Cardiac fibroblast (primary cell): ENCODE measurements at regions not wholly inside any gene's neighbourhood (a gene's known extent, or its start where the extent isn't known, plus 50 kb on each side); places are given as distances from the start of the nearest gene placed in this dataset.

ENCODE experiments used
- DNase-seq, 2 donors: peaks; one replicate each; pipeline versions ENCODE4 v3.0.0 to v3.0.0-alpha.2; 2010; ENCODE audit warnings: low read depth in 2 of 2
- H3K4me3 ChIP-seq, 2 donors: replicated peaks in 1 of 2; 1 replicate in 1 of 2; 2 replicates in 1 of 2; pipeline ENCODE4 v1.5.1; 2011; ENCODE audit warnings: low read depth in 2 of 2, low read length in 2 of 2, mild to moderate bottlenecking in 2 of 2, moderate library complexity in 1 of 2
- TF ChIP-seq, protein P1 (sequence below): IDR thresholded peaks from one replicate; pipeline ENCODE4 v1.5.1; 2011; ENCODE audit warnings: low read depth, mild to moderate bottlenecking, low read length, inconsistent platforms

DNA sequence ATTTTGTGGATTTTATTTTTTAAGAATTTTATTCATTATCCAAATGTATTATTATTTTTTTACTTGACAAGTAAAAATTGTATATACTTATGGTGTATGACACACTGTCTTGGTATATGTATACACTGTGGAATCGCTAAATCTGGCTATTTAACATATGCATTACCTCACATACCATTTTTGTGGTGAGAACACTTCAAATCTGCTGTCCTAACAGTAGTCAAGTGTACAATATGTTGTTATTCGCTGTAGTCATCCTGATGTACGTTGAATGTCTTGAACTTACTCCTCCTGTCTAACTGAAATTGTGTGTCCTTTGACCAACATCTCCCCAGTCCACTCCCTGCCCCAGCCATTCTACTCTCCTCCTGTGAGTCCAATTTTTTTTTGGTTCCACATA lies 153.2 kb upstream of the PTPRM start:
- TF ChIP-seq, protein P1, sequence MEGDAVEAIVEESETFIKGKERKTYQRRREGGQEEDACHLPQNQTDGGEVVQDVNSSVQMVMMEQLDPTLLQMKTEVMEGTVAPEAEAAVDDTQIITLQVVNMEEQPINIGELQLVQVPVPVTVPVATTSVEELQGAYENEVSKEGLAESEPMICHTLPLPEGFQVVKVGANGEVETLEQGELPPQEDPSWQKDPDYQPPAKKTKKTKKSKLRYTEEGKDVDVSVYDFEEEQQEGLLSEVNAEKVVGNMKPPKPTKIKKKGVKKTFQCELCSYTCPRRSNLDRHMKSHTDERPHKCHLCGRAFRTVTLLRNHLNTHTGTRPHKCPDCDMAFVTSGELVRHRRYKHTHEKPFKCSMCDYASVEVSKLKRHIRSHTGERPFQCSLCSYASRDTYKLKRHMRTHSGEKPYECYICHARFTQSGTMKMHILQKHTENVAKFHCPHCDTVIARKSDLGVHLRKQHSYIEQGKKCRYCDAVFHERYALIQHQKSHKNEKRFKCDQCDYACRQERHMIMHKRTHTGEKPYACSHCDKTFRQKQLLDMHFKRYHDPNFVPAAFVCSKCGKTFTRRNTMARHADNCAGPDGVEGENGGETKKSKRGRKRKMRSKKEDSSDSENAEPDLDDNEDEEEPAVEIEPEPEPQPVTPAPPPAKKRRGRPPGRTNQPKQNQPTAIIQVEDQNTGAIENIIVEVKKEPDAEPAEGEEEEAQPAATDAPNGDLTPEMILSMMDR = no peak
- no peak overlapping the region for H3K4me3 ChIP-seq
- no peak for DNase-seq

DNA sequence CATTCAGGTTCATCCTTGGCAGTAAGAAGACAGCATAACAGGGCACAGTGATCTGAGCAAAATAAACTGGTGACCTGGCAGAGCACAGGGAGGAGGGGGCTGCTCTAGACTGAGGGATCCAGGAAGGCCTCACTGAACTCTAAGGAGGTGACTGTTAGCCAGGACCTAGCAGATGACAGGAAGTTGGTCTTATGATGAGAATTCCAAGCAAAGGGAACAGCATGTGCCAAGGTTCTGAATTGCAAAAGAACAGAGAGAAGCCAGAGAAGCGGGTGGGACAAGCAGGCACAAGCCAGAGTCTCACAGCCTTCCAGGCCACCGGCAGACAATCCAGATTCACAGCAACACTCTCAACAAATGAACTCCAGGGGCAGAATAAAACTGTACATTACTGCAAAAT lies 152.7 kb upstream of the PTPRM start:
- TF ChIP-seq, protein P1 = no peak
- H3K4me3 ChIP-seq = no peak overlapping the region

DNA sequence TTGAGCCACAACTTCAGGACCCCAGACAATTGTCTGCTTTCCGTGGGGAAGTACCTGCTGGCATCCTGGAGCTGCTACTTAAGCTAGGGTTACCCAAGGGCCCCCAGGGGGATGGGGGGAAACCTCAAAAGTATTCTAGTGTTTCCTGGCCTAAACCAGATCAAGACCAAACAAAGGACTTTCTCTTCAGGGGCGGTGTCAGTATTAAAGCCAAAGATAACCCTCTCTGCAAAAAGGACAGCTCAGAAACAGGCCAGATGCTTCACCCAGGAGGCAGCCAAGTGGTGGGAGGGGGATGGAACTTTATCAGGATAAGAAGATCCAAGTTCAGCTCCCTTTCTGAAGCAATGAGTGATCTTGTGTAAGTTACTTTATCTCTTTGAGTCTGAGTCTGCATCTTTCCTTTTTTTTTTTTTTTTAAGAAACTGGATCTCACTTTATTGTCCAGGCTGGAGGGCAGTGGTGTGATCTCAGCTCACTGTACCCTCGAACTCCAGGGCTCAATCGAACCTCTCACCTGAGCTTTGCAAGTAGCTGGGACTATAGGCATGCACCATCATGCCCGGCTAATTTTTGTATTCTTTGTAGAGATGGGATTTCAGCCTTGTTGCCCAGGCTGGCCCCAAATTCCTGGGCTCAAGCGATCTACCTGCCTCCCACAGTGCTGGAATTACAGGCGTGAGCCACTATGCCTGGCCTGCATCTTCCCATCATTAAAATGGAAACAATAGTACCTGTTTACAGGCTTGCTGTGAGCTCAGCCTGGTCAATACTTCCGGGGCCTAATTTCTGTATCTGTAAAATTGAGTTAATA lies 151.8 kb upstream of the PTPRM start:
- TF ChIP-seq, protein P1 = no peak
- DNase-seq = peak in 1 of 2 donors; percentile 58
- no peak overlapping the region for H3K4me3 ChIP-seq

More for the DNA sequence above, 152.7 kb upstream of the PTPRM start:
- DNase-seq = peak; percentile 33 to 76

DNA sequence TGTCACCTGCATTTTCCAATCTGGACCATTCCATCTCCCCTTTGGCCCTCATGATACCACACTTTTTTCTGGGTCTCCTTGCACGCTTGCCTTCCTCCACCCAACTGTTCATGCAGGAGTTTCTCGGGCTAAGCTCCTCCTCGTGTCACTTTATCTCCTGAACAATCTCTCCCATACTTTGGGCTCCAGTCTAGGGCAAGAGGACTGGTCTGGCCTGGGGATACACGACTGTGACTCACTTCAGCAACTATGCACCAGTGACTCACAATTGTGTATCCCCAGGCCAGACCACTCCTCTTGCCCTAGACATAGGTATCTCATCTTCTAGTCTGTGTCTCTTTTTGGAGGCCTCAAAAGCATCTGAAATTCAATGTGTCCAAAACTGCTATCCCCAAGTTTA lies 149.4 kb upstream of the PTPRM start:
- no peak overlapping the region for H3K4me3 ChIP-seq
- TF ChIP-seq, protein P1 = no peak
- peak; percentile 22 to 44 for DNase-seq

DNA sequence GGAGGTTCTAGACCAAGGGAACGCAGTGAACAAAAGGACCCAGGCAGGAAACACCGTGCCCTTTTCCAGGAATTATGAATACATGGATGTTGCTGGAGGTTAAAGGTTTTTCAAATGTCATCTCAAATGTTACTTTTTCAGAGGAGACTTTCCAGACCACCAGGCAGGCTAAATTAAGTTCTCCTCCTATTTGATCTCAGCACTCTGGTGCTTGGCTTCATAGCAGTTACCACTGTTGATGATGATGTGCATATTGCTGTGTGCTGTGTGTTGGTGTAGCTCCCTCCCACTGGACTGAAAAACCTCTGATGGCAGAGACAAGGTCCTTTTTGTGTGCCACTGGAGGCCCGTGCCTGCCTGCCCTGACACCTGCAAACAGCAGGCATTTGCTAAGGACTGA lies 137.3 kb upstream of the PTPRM start:
- TF ChIP-seq, protein P1 = no peak
- H3K4me3 ChIP-seq = no peak overlapping the region
- DNase-seq = no peak

DNA sequence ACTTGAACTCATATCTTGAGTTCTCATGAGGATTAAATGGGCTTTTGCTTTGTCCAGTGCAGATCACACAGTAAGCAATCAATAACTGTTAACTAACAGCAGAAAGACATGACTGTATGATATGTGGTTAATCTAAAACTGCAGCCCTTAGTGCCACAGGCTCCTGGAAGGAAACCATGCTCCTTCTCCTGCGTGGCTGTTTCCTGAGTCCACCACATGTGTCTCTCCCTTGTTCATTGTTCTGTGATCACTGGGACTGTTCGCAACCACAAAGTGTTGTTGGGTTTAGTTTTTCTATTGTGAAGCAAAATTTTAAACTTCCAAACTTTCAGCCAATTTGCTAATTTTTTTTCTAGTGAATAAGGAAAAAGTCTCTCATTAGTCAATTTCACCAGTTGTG lies 130.9 kb upstream of the PTPRM start:
- H3K4me3 ChIP-seq = no peak overlapping the region
- no peak for DNase-seq
- TF ChIP-seq, protein P1 = no peak
